Parathyroid adenoma (tissue), 2 donors: ENCODE measurements at regions not wholly inside any gene's neighbourhood (a gene's known extent, or its start where the extent isn't known, plus 50 kb on each side); places are given as distances from the start of the nearest gene placed in this dataset.

ENCODE experiments used
- H2AFZ ChIP-seq: fragments of 300-600 bp; sonication (generic); one replicate; pipeline ENCODE4 v1.7.0; 2017; ENCODE audit warnings: antibody characterized with exemption, mild to moderate bottlenecking
- H3K27ac ChIP-seq: fragments of 300-600 bp; sonication (generic); one replicate; pipeline ENCODE4 v1.7.0; 2017
- H3K27me3 ChIP-seq: fragments of 300-600 bp; sonication (generic); one replicate; pipeline ENCODE4 v1.7.0; 2017; ENCODE audit warnings: low read length; ENCODE audit not compliant: control insufficient read depth, insufficient read depth
- H3K36me3 ChIP-seq: fragments of 300-600 bp; sonication (generic); one replicate; pipeline ENCODE4 v1.7.0; 2017; ENCODE audit warnings: low read length; ENCODE audit not compliant: control insufficient read depth, insufficient read depth
- H3K4me1 ChIP-seq: fragments of 300-600 bp; sonication (generic); one replicate; pipeline ENCODE4 v1.7.0; 2017; ENCODE audit warnings: control low read depth
- H3K4me2 ChIP-seq: fragments of 300-600 bp; sonication (generic); one replicate; pipeline ENCODE4 v1.7.0; 2017; ENCODE audit warnings: low read length
- H3K4me3 ChIP-seq: fragments of 300-600 bp; sonication (generic); one replicate; pipeline ENCODE4 v1.7.0; 2017; ENCODE audit warnings: low read depth, low read length
- H3K79me2 ChIP-seq: fragments of 300-600 bp; sonication (generic); one replicate; pipeline ENCODE4 v1.7.0; 2017; ENCODE audit warnings: control low read depth
- H3K9ac ChIP-seq: fragments of 300-600 bp; sonication (generic); one replicate; pipeline ENCODE4 v1.7.0; 2017; ENCODE audit warnings: mild to moderate bottlenecking
- H3K9me3 ChIP-seq: fragments of 300-600 bp; sonication (generic); one replicate; pipeline ENCODE4 v1.7.0; 2017; ENCODE audit warnings: low read length; ENCODE audit not compliant: control insufficient read depth
- CTCF ChIP-seq: fragments of 300-600 bp; sonication (generic); IDR thresholded peaks from one replicate; pipeline ENCODE4 v1.7.0; 2017; ENCODE audit warnings: antibody characterized with exemption, mild to moderate bottlenecking
- donor health status: primary hyperparathyroidism.

- H3K9ac ChIP-seq: no peak overlapping the region
Observed at GRCh38 chr12:13509740-13510139, 313.2 kb downstream of the EMP1 start.

GRCh38 chr12:13505636-13506035 lies 309.1 kb downstream of the EMP1 start:
- Histone ChIP-seq H3K27me3 (no peaks in the 10 kb centered on the region), H3K4me3 (no peak overlapping the region), H3K4me1 (no peaks in the 10 kb centered on the region), H2AFZ (no peak overlapping the region), H3K27ac (no peak overlapping the region), H3K9ac (no peak overlapping the region), H3K36me3 (no peaks in the 10 kb centered on the region), H3K4me2 (no peak overlapping the region), H3K9me3 (no peaks in the 10 kb centered on the region), H3K79me2 (no peaks in the 10 kb centered on the region)
- no peak for TF ChIP-seq CTCF

More at GRCh38 chr12:13509740-13510139, 313.2 kb downstream of the EMP1 start:
- H3K36me3 ChIP-seq: no peaks in the 10 kb centered on the region
- no peak overlapping the region for H3K4me3 ChIP-seq
- H2AFZ ChIP-seq: no peak overlapping the region
- no peaks in the 10 kb centered on the region for H3K79me2 ChIP-seq
- TF ChIP-seq CTCF: no peak
- no peaks in the 10 kb centered on the region for H3K27me3 ChIP-seq
- H3K4me1 ChIP-seq: no peaks in the 10 kb centered on the region
- no peaks in the 10 kb centered on the region for H3K9me3 ChIP-seq
- H3K4me2 ChIP-seq: no peak overlapping the region
- no peak overlapping the region for H3K27ac ChIP-seq

- no peak for TF ChIP-seq CTCF
- Histone ChIP-seq H3K27ac (no peak overlapping the region), H3K4me3 (no peak overlapping the region), H3K9me3 (no peaks in the 10 kb centered on the region), H3K4me2 (no peak overlapping the region), H3K4me1 (no peaks in the 10 kb centered on the region), H3K79me2 (no peaks in the 10 kb centered on the region), H3K27me3 (no peaks in the 10 kb centered on the region), H3K36me3 (no peaks in the 10 kb centered on the region), H3K9ac (no peak overlapping the region), H2AFZ (no peak overlapping the region)
Observed at GRCh38 chr12:13505224-13505623, 308.7 kb downstream of the EMP1 start.

- Histone ChIP-seq H3K4me3 (no peak overlapping the region), H2AFZ (no peak overlapping the region), H3K9me3 (no peaks in the 10 kb centered on the region), H3K4me1 (no peaks in the 10 kb centered on the region), H3K79me2 (no peaks in the 10 kb centered on the region), H3K27ac (no peak overlapping the region), H3K27me3 (no peaks in the 10 kb centered on the region), H3K4me2 (no peak overlapping the region), H3K9ac (no peak overlapping the region), H3K36me3 (no peaks in the 10 kb centered on the region)
- no peak for TF ChIP-seq CTCF
Observed at GRCh38 chr12:13504736-13505135, 308.2 kb downstream of the EMP1 start.

GRCh38 chr12:13504074-13504473 lies 307.5 kb downstream of the EMP1 start:
- no peak for TF ChIP-seq CTCF
- Histone ChIP-seq H3K79me2 (no peaks in the 10 kb centered on the region), H3K4me3 (no peak overlapping the region), H3K27ac (no peak overlapping the region), H3K36me3 (no peaks in the 10 kb centered on the region), H3K4me2 (no peak overlapping the region), H3K4me1 (no peaks in the 10 kb centered on the region), H3K9me3 (no peaks in the 10 kb centered on the region), H3K9ac (no peak overlapping the region), H3K27me3 (no peaks in the 10 kb centered on the region), H2AFZ (no peak overlapping the region)
